A673 (cell line): ENCODE measurements at regions not wholly inside any gene's neighbourhood (a gene's known extent, or its start where the extent isn't known, plus 50 kb on each side); places are given as distances from the start of the nearest gene placed in this dataset.
A peak's percentile ranks its signal among the peaks of the same experiment; 100 is the strongest.

Experiments
- BruUV-seq: library from RNA; stranded (reverse); fragments of 400-500 nt; replicated peaks from 2 replicates; lab custom pipeline; 2021; lab: Mats Ljungman, UMichigan
- CTCF ChIA-PET: fragments of 300-600 bp; sonication (Branson Sonifier 250); formaldehyde crosslinking; loops from one replicate; lab custom pipeline; 2022; ENCODE audit warnings: antibody characterized with exemption; lab: Charles Lee
- POLR2A ChIA-PET: fragments of 300-600 bp; sonication (Branson Sonifier 250); formaldehyde crosslinking; loops from one replicate; lab custom pipeline; 2022; ENCODE audit warnings: antibody characterized with exemption; ENCODE audit not compliant: low non-redundant PET; lab: Charles Lee
- DNase-seq: peaks from one replicate; pipeline ENCODE4 v3.0.0-alpha.2; 2015; ENCODE audit warnings: low spot score
- H3K27ac ChIP-seq: fragments of 200-600 bp; sonication (generic); 2 replicates; pipeline ENCODE4 v1.5.1; 2016; ENCODE audit warnings: mixed run types, low read depth, mild to moderate bottlenecking, mixed read lengths, antibody characterized with exemption, low read length; ENCODE audit not compliant: poor library complexity, severe bottlenecking
- H3K27me3 ChIP-seq: fragments of 200-600 bp; sonication (generic); replicated peaks from 2 replicates; pipeline ENCODE4 v1.6.1; 2017; ENCODE audit warnings: mixed run types, low read depth, mild to moderate bottlenecking, mixed read lengths, antibody characterized with exemption, low read length; ENCODE audit not compliant: insufficient read depth, poor library complexity
- H3K36me3 ChIP-seq: fragments of 200-600 bp; sonication (generic); 2 replicates; pipeline ENCODE4 v1.6.1; 2016; ENCODE audit warnings: mixed run types, mild to moderate bottlenecking, mixed read lengths, antibody characterized with exemption, low read length; ENCODE audit not compliant: insufficient read depth, poor library complexity, severe bottlenecking
- H3K4me1 ChIP-seq: fragments of 200-600 bp; sonication (generic); 2 replicates; pipeline ENCODE4 v1.6.1; 2017; ENCODE audit warnings: mixed run types, mild to moderate bottlenecking, mixed read lengths, antibody characterized with exemption, low read length; ENCODE audit not compliant: insufficient read depth, poor library complexity, severe bottlenecking
- H3K4me3 ChIP-seq: fragments of 200-600 bp; sonication (generic); 2 replicates; pipeline ENCODE4 v1.5.1; 2016; ENCODE audit warnings: low read depth, mixed run types, mild to moderate bottlenecking, mixed read lengths, low read length; ENCODE audit not compliant: poor library complexity, severe bottlenecking
- H3K9me3 ChIP-seq: fragments of 200-600 bp; sonication (generic); 2 replicates; pipeline ENCODE4 v1.6.1; 2016; ENCODE audit warnings: mixed run types, low read depth, mild to moderate bottlenecking, mixed read lengths, antibody characterized with exemption, low read length; ENCODE audit not compliant: poor library complexity, severe bottlenecking
- CTCF ChIP-seq: fragments of 300-800, 200-600 bp; sonication (generic); conservative IDR thresholded peaks from 2 replicates; pipeline ENCODE4 v1.5.1; 2017; ENCODE audit warnings: low read depth, mild to moderate bottlenecking, antibody characterized with exemption, low read length, moderate library complexity, mixed read lengths
- EZH2 ChIP-seq: fragments of 200-600 bp; sonication (generic); IDR thresholded peaks from 2 replicates; pipeline ENCODE4 v1.6.1; 2017; ENCODE audit warnings: borderline replicate concordance, low read depth, mild to moderate bottlenecking, mixed read lengths, antibody characterized with exemption, low read length; ENCODE audit not compliant: poor library complexity, severe bottlenecking
- intact Hi-C: fragments of 100-400 bp; cut with micrococcal nuclease; formaldehyde crosslinking; loops from one replicate; pipeline ENCODE4 v1.10.0; 2022; ENCODE audit not compliant: unreplicated experiment

- ChIA-PET CTCF (no interaction called here), POLR2A (no interaction called here)
- TF ChIP-seq CTCF, result no peak
- no peak for TF ChIP-seq EZH2
- BruUV-seq, result no TSS peak
- no peaks in the 10 kb centered on the region for H3K36me3 ChIP-seq
- no peak overlapping the region for H3K4me3 ChIP-seq
- no peaks in the 10 kb centered on the region for H3K9me3 ChIP-seq
- intact Hi-C loops, result no loop called here
- H3K27me3 ChIP-seq, result no peaks in the 10 kb centered on the region
- H3K4me1 ChIP-seq, result no peaks in the 10 kb centered on the region
- no peak for DNase-seq
- H3K27ac ChIP-seq, result no peak overlapping the region
Observed at GRCh38 chr16:63539276-63539675, 1503.0 kb upstream of the CDH8 start.

- Histone ChIP-seq H3K4me1 (no peaks in the 10 kb centered on the region), H3K27me3 (no peaks in the 10 kb centered on the region), H3K9me3 (no peaks in the 10 kb centered on the region), H3K4me3 (no peak overlapping the region), H3K27ac (no peak overlapping the region), H3K36me3 (no peaks in the 10 kb centered on the region)
- ChIA-PET CTCF (no interaction called here), POLR2A (no interaction called here)
- no peak for DNase-seq
- no TSS peak for BruUV-seq
- TF ChIP-seq EZH2 (no peak), CTCF (no peak)
- intact Hi-C loops, result no loop called here
Observed at GRCh38 chr16:63530974-63531373, 1494.7 kb upstream of the CDH8 start.

- intact Hi-C loops, result no loop called here
- Histone ChIP-seq H3K27ac (no peak overlapping the region), H3K9me3 (no peaks in the 10 kb centered on the region), H3K4me1 (no peaks in the 10 kb centered on the region), H3K27me3 (no peaks in the 10 kb centered on the region), H3K4me3 (no peak overlapping the region), H3K36me3 (no peaks in the 10 kb centered on the region)
- TF ChIP-seq EZH2 (no peak), CTCF (0 out of 2 replicates have a peak, but pooled peaks have one; percentile 30)
- DNase-seq, result no peak
- ChIA-PET CTCF (no interaction called here), POLR2A (no interaction called here)
- no TSS peak for BruUV-seq
Observed at GRCh38 chr16:63530208-63530607, 1494.0 kb upstream of the CDH8 start.
